DND-41 (cell line): ENCODE measurements at regions not wholly inside any gene's neighbourhood (a gene's known extent, or its start where the extent isn't known, plus 50 kb on each side); places are given as distances from the start of the nearest gene placed in this dataset.

Source experiments
- CTCF ChIP-seq: IDR thresholded peaks from 2 replicates; pipeline ENCODE4 v1.5.1; 2012; ENCODE audit warnings: borderline replicate concordance, low read length, moderate library complexity, mild to moderate bottlenecking; ENCODE audit not compliant: poor library complexity, severe bottlenecking; ENCODE audit errors: extremely low read depth
- EZH2 ChIP-seq: IDR thresholded peaks from 3 replicates; pipeline ENCODE4 v1.6.1; 2012; ENCODE audit warnings: borderline replicate concordance, low read depth, mild to moderate bottlenecking, moderate library complexity, low read length, inconsistent platforms; ENCODE audit not compliant: severe bottlenecking

DNA sequence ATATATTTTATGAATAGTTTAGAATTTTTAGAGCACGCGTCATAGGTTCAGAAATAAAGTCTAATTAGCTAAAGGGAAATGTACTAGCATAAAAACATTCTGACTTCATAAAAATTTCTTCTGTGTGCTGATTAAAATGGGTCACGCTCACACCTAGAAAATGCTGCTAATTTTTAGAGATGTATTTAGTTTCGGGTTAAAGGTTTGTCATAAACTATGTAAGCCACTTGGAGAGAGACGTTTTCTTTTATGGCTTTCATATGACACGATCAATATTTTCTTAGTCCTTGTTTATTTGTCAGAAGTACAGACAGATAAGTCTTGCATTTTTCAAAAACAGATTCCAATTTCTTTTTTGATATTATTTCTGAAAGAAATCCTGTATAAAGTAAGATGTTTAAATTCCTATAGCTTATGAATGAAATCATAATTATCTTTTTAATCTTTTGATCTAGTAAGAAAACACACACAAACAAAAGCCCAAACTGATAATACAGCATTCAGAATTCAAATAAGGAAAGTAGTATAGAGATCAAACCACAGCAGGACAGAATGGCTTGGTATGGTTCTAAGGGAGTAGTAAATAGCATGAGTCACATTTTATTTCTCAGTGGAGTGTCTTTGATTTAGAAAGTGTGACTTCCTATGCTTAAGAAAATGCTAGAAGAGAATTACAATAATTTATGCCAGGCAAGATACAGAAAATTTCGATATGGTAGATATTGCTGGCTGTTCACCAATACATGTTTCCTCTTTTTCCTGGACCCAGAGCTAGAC, 236.6 kb downstream of the GPD2 start:
- TF ChIP-seq CTCF, result no peak
- no peak for TF ChIP-seq EZH2
